HEK293 (cell line): ENCODE measurements at regions not wholly inside any gene's neighbourhood (a gene's known extent, or its start where the extent isn't known, plus 50 kb on each side); places are given as distances from the start of the nearest gene placed in this dataset.

Source experiments
- CTCF ChIA-PET: fragments of 350-600 bp; formaldehyde crosslinking; extraction: SDS; loops from one replicate; lab custom pipeline; 2021; ENCODE audit warnings: antibody characterized with exemption; lab: Yijun Ruan, JAX
- POLR2A ChIA-PET: fragments of 300-600 bp; formaldehyde crosslinking; extraction: SDS; loops from one replicate; lab custom pipeline; 2020; ENCODE audit warnings: antibody characterized with exemption, inconsistent platforms; lab: Yijun Ruan, JAX
- H3K27ac ChIP-seq: fragments of 200-500 bp; sonication (Bioruptor generic); 2 replicates; pipeline ENCODE4 v1.5.1; 2014; ENCODE audit warnings: low read depth, low read length, control low read depth, inconsistent platforms; ENCODE audit errors: extremely low read depth
- H3K36me3 ChIP-seq, 2 experiments: fragments of 200-500 bp in 1 of 2; sonication (Bioruptor generic) in 1 of 2; 1 replicate in 1 of 2; 2 replicates in 1 of 2; pipeline ENCODE4 v1.5.1; 2014 to 2017; ENCODE audit warnings: inconsistent platforms in 2 of 2, low read length in 2 of 2; ENCODE audit not compliant: control insufficient read depth in 2 of 2, insufficient read depth in 1 of 2
- H3K4me1 ChIP-seq: fragments of 200-500 bp; sonication (Bioruptor generic); 2 replicates; pipeline ENCODE4 v1.5.1; 2014; ENCODE audit warnings: mild to moderate bottlenecking, low read length, inconsistent platforms; ENCODE audit not compliant: control insufficient read depth, insufficient read depth
- H3K4me3 ChIP-seq: 2 replicates; pipeline ENCODE4 v1.5.1; 2011; ENCODE audit warnings: low read depth, mild to moderate bottlenecking, control low read depth, low read length, moderate library complexity
- H3K9me3 ChIP-seq: fragments of 200-500 bp; sonication (Bioruptor generic); 2 replicates; pipeline ENCODE4 v1.5.1; 2014; ENCODE audit warnings: low read depth, low read length, inconsistent platforms; ENCODE audit not compliant: control insufficient read depth, insufficient read depth
- FEZF1 ChIP-seq: fragments of 450-650 bp; formaldehyde crosslinking; IDR thresholded peaks from 2 replicates; pipeline ENCODE4 v1.5.1; 2016; ENCODE audit warnings: missing biosample characterization, missing genetic modification characterization
- RBAK ChIP-seq: fragments of 450-650 bp; formaldehyde crosslinking; IDR thresholded peaks from 2 replicates; pipeline ENCODE4 v1.5.1; 2016; ENCODE audit warnings: missing biosample characterization, missing genetic modification characterization
- SALL2 ChIP-seq: fragments of 450-650 bp; formaldehyde crosslinking; IDR thresholded peaks from 2 replicates; pipeline ENCODE4 v1.5.0; 2017; ENCODE audit warnings: missing biosample characterization, mild to moderate bottlenecking, missing genetic modification characterization, borderline replicate concordance
- SP2 ChIP-seq: fragments of 450-650 bp; formaldehyde crosslinking; IDR thresholded peaks from 2 replicates; pipeline ENCODE4 v1.5.1; 2016; ENCODE audit warnings: missing biosample characterization, missing genetic modification characterization
- SP3 ChIP-seq: fragments of 450-650 bp; formaldehyde crosslinking; IDR thresholded peaks from 2 replicates; pipeline ENCODE4 v1.5.1; 2016; ENCODE audit warnings: missing biosample characterization, missing genetic modification characterization
- TRIM28 ChIP-seq: IDR thresholded peaks from 2 replicates; pipeline ENCODE4 v1.6.1; 2011; ENCODE audit warnings: low read length, control low read depth, borderline replicate concordance
- ZBTB48 ChIP-seq: fragments of 450-650 bp; formaldehyde crosslinking; IDR thresholded peaks from 2 replicates; pipeline ENCODE4 v1.5.1; 2016; ENCODE audit warnings: missing biosample characterization, missing genetic modification characterization
- ZFHX2 ChIP-seq: fragments of 450-650 bp; formaldehyde crosslinking; conservative IDR thresholded peaks from 2 replicates; pipeline ENCODE4 v1.5.1; 2016; ENCODE audit warnings: missing biosample characterization, missing genetic modification characterization
- ZFP69B ChIP-seq: fragments of 450-650 bp; formaldehyde crosslinking; IDR thresholded peaks from 2 replicates; pipeline ENCODE4 v1.5.1; 2016; ENCODE audit warnings: missing biosample characterization, missing genetic modification characterization
- ZNF155 ChIP-seq: fragments of 450-650 bp; formaldehyde crosslinking; IDR thresholded peaks from 2 replicates; pipeline ENCODE4 v1.5.1; 2016; ENCODE audit warnings: missing biosample characterization, missing genetic modification characterization
- ZNF169 ChIP-seq: fragments of 450-650 bp; formaldehyde crosslinking; IDR thresholded peaks from 2 replicates; pipeline ENCODE4 v1.5.1; 2016; ENCODE audit warnings: missing biosample characterization, missing genetic modification characterization
- ZNF302 ChIP-seq: fragments of 450-650 bp; formaldehyde crosslinking; IDR thresholded peaks from 2 replicates; pipeline ENCODE4 v1.5.1; 2016; ENCODE audit warnings: missing biosample characterization, missing genetic modification characterization, low read depth
- ZNF354C ChIP-seq: fragments of 450-650 bp; formaldehyde crosslinking; IDR thresholded peaks from 2 replicates; pipeline ENCODE4 v1.5.1; 2016; ENCODE audit warnings: missing biosample characterization, missing genetic modification characterization, low read depth, borderline replicate concordance
- ZNF426 ChIP-seq: fragments of 450-650 bp; formaldehyde crosslinking; IDR thresholded peaks from 2 replicates; pipeline ENCODE4 v1.5.1; 2017; ENCODE audit warnings: missing biosample characterization, missing genetic modification characterization, mild to moderate bottlenecking, inconsistent platforms, moderate library complexity
- ZNF513 ChIP-seq: fragments of 450-650 bp; IDR thresholded peaks from 2 replicates; pipeline ENCODE4 v1.5.1; 2018; ENCODE audit warnings: missing biosample characterization, missing genetic modification characterization
- ZNF561 ChIP-seq: fragments of 450-650 bp; IDR thresholded peaks from 2 replicates; pipeline ENCODE4 v1.5.1; 2018; ENCODE audit warnings: missing biosample characterization, missing genetic modification characterization, borderline replicate concordance
- ZNF596 ChIP-seq: fragments of 450-650 bp; IDR thresholded peaks from 2 replicates; pipeline ENCODE4 v1.5.0; 2018; ENCODE audit warnings: missing biosample characterization, mild to moderate bottlenecking, missing genetic modification characterization, moderate library complexity
- ZNF639 ChIP-seq: fragments of 450-650 bp; formaldehyde crosslinking; IDR thresholded peaks from 2 replicates; pipeline ENCODE4 v1.5.1; 2016; ENCODE audit warnings: missing biosample characterization, missing genetic modification characterization
- ZNF645 ChIP-seq: fragments of 450-650 bp; formaldehyde crosslinking; IDR thresholded peaks from 2 replicates; pipeline ENCODE4; 2016; ENCODE audit warnings: missing biosample characterization, missing genetic modification characterization
- ZNF654 ChIP-seq: fragments of 450-650 bp; formaldehyde crosslinking; IDR thresholded peaks from 2 replicates; pipeline ENCODE4 v1.5.1; 2016; ENCODE audit warnings: low read depth, missing biosample characterization, missing genetic modification characterization
- ZNF777 ChIP-seq: fragments of 450-650 bp; formaldehyde crosslinking; IDR thresholded peaks from 2 replicates; pipeline ENCODE4 v1.5.1; 2017; ENCODE audit warnings: missing biosample characterization, missing genetic modification characterization, borderline replicate concordance
- ZNF792 ChIP-seq: fragments of 450-650 bp; formaldehyde crosslinking; IDR thresholded peaks from 2 replicates; pipeline ENCODE4 v1.5.1; 2016; ENCODE audit warnings: missing biosample characterization, missing genetic modification characterization
- ZSCAN16 ChIP-seq: fragments of 450-650 bp; formaldehyde crosslinking; IDR thresholded peaks from 2 replicates; pipeline ENCODE4 v1.5.1; 2016; ENCODE audit warnings: missing biosample characterization, missing genetic modification characterization

- TF ChIP-seq SP2 (no peak), ZNF354C (no peak), ZFHX2 (no peak), ZNF596 (no peak), ZNF169 (no peak), FEZF1 (tag by site-specific recombination) (no peak), ZNF654 (tag by site-specific recombination) (no peak), ZNF302 (no peak)
- TF ChIP-seq, all 188 proteins: peak for 0
- Histone ChIP-seq H3K27ac (no peak overlapping the region), H3K9me3 (no peaks in the 10 kb centered on the region), H3K4me1 (no peaks in the 10 kb centered on the region), H3K4me3 (no peak overlapping the region), H3K36me3 (no peaks in the 10 kb centered on the region)
- CTCF ChIA-PET, result interaction anchor here (0.8 kb wide), 1 partner anchor 302 kb away, joined by 3 read pairs; no protein-coding TSS in a partner anchor
- POLR2A ChIA-PET, result no interaction called here
These were observed 300.3 kb upstream of the B3GALT2 start for GRCh38 chr1:193486671-193487229.

- no peaks in the 10 kb centered on the region for H3K4me1 ChIP-seq
- no peak overlapping the region for H3K4me3 ChIP-seq
- no peaks in the 10 kb centered on the region for H3K9me3 ChIP-seq
- no peak overlapping the region for H3K27ac ChIP-seq
- H3K36me3 ChIP-seq, result no peaks in the 10 kb centered on the region
- no peak for TF ChIP-seq ZSCAN16
- TF ChIP-seq SALL2, result no peak
- TF ChIP-seq ZNF155, result no peak
- no peak for TF ChIP-seq ZNF561 (tag by site-specific recombination)
- TF ChIP-seq ZNF639 (tag by site-specific recombination), result no peak
- no peak for TF ChIP-seq ZNF777 (tag by site-specific recombination)
- TF ChIP-seq ZNF792 (tag by site-specific recombination), result no peak
- TF ChIP-seq ZBTB48 (tag by site-specific recombination), result no peak
- TF ChIP-seq TRIM28, result no peak
- no peak for TF ChIP-seq ZNF426
- TF ChIP-seq RBAK (tag by site-specific recombination), result no peak
- no peak for TF ChIP-seq SP3
- no peak for TF ChIP-seq ZFP69B (tag by site-specific recombination)
- no peak for TF ChIP-seq ZNF513 (tag by site-specific recombination)
- no peak for TF ChIP-seq ZNF645 (tag by site-specific recombination)
- POLR2A ChIA-PET, result no interaction called here
- CTCF ChIA-PET, result no interaction called here
These were observed 294.3 kb upstream of the B3GALT2 start for GRCh38 chr1:193480755-193481154.
